ENCODE measurements at regions not wholly inside any gene's neighbourhood (a gene's known extent, or its start where the extent isn't known, plus 50 kb on each side); places are given as distances from the start of the nearest gene placed in this dataset.

GRCh38 chr4:54913751-54914526, 211.5 kb downstream of the KDR start:
- peak; percentile 9 for DNase-seq

- no peak for DNase-seq
Observed at GRCh38 chr4:54912155-54912554, 213.2 kb downstream of the KDR start.

GRCh38 chr4:54909961-54910360, 215.4 kb downstream of the KDR start:
- no peak for DNase-seq

GRCh38 chr4:54908763-54909162, 216.6 kb downstream of the KDR start:
- peak; percentile 13 for DNase-seq

GRCh38 chr4:54904953-54905352, 220.4 kb downstream of the KDR start:
- DNase-seq = no peak

- DNase-seq = no peak
Observed at GRCh38 chr4:54902976-54903375, 222.4 kb downstream of the KDR start.

GRCh38 chr4:54902271-54902670, 223.1 kb downstream of the KDR start:
- peak; percentile 66 for DNase-seq

GRCh38 chr4:54901202-54901601, 224.2 kb downstream of the KDR start:
- DNase-seq = no peak

GRCh38 chr4:54898656-54899340, 226.6 kb downstream of the KDR start:
- DNase-seq = peak; percentile 19

- peak; percentile 49 for DNase-seq
Observed at GRCh38 chr4:54898056-54898562, 227.3 kb downstream of the KDR start.

- DNase-seq = peak; percentile 86
Observed at GRCh38 chr4:54897590-54897989, 227.8 kb downstream of the KDR start.

GRCh38 chr4:54882616-54883015, 224.9 kb downstream of the KIT start:
- DNase-seq = peak; percentile 29

- peak; percentile 92 for DNase-seq
Observed at GRCh38 chr4:54879576-54879975, 221.8 kb downstream of the KIT start.

GRCh38 chr4:54877006-54877405, 219.2 kb downstream of the KIT start:
- peak; percentile 68 for DNase-seq

GRCh38 chr4:54872261-54872660, 214.5 kb downstream of the KIT start:
- peak; percentile 61 for DNase-seq

GRCh38 chr4:54863571-54864255, 206.0 kb downstream of the KIT start:
- DNase-seq = no peak

GRCh38 chr4:54861201-54861600, 203.4 kb downstream of the KIT start:
- no peak for DNase-seq

GRCh38 chr4:54855191-54855854, 197.6 kb downstream of the KIT start:
- DNase-seq = no peak

GRCh38 chr4:54852602-54853001, 194.8 kb downstream of the KIT start:
- no peak for DNase-seq

GRCh38 chr4:54852054-54852453, 194.3 kb downstream of the KIT start:
- no peak for DNase-seq

GRCh38 chr4:54844911-54845310, 187.2 kb downstream of the KIT start:
- DNase-seq = no peak

- no peak for DNase-seq
Observed at GRCh38 chr4:54843946-54844345, 186.2 kb downstream of the KIT start.

GRCh38 chr4:54843106-54843505, 185.3 kb downstream of the KIT start:
- no peak for DNase-seq

Data from fibroblast of skin of right quadriceps (primary cell).